ENCODE measurements at regions not wholly inside any gene's neighbourhood (a gene's known extent, or its start where the extent isn't known, plus 50 kb on each side); places are given as distances from the start of the nearest gene placed in this dataset.

DNA sequence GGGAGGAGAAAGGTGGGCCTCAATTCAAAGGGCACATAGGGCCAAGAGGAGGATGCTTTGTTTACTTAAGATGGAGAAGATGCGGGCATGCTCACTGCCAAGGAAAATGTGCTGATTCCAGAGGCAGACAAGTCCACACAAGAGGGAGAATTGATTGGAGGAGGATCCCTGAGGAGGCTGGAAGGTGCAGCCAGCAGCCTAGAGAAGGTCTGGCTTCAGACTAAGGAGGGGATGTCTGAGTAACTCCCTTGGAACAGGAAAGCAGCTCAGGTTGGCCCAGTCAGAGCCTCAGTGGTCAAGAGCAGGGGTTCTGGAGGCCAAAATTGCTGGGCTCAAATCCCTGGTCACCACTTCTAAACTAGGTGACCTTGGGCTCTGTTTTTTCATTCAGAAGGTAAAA lies 265.5 kb upstream of the NCKAP5 start:
- Histone ChIP-seq H2BK12ac (ENCODE audit: low read length) (no peak overlapping the region), H2BK120ac (ENCODE audit: low read depth, low read length) (no peak overlapping the region), H2BK15ac (ENCODE audit: low read length) (no peak overlapping the region), H3K23ac (ENCODE audit: low read depth, low read length, poor library complexity) (no peak overlapping the region), H4K8ac (ENCODE audit: low read depth, low read length) (no peak overlapping the region), H2AFZ (ENCODE audit: low read length) (no peak overlapping the region), H3K14ac (ENCODE audit: low read length) (no peak overlapping the region), H3K9ac (ENCODE audit: low read depth, low read length, poor library complexity) (no peak overlapping the region), H2AK5ac (ENCODE audit: low read depth, low read length) (no peak overlapping the region), H3K4me3 (ENCODE audit: low read length in 2 of 2) (no peak overlapping the region), H4K91ac (ENCODE audit: low read depth, low read length, poor library complexity) (no peak overlapping the region), H3K9me3 (replicated peaks in 1 of 2; ENCODE audit: control insufficient read depth in 2 of 2, insufficient read depth in 1 of 2, low read depth in 1 of 2, low read length in 2 of 2) (peaks cover 2 to 7% of the 10 kb centered on the region in 2 donors), H3K4ac (ENCODE audit: low read length) (no peak overlapping the region), H3K18ac (ENCODE audit: low read length) (no peak overlapping the region), H3K36me3 (replicated peaks in 1 of 2; ENCODE audit: control insufficient read depth in 2 of 2, insufficient read depth in 2 of 2, low read length in 2 of 2) (no peaks in the 10 kb centered on the region), H3K27ac (replicated peaks; ENCODE audit: low read length) (no peak overlapping the region), H3K4me2 (ENCODE audit: insufficient read depth, low read length, poor library complexity, severe bottlenecking) (no peak overlapping the region), H3K27me3 (ENCODE audit: control insufficient read depth in 3 of 3, insufficient read depth in 3 of 3, low read depth in 1 of 3, low read length in 3 of 3) (no peaks in the 10 kb centered on the region), H3K79me1 (ENCODE audit: low read depth, low read length) (no peaks in the 10 kb centered on the region), H2BK5ac (ENCODE audit: low read length) (no peak overlapping the region), H3K4me1 (ENCODE audit: control insufficient read depth in 2 of 2, insufficient read depth in 1 of 2, low read depth in 1 of 2, low read length in 2 of 2) (peaks cover 1 to 2% of the 10 kb centered on the region in 2 donors)
- no peak for DNase-seq (ENCODE audit: low spot score)
- no CpG with 5 or more reads among the region's 1 CpG for WGBS, 2 donors (ENCODE audit: extremely low coverage in 2 of 2, insufficient read length in 2 of 2, insufficient replicate concordance in 1 of 2)

DNA sequence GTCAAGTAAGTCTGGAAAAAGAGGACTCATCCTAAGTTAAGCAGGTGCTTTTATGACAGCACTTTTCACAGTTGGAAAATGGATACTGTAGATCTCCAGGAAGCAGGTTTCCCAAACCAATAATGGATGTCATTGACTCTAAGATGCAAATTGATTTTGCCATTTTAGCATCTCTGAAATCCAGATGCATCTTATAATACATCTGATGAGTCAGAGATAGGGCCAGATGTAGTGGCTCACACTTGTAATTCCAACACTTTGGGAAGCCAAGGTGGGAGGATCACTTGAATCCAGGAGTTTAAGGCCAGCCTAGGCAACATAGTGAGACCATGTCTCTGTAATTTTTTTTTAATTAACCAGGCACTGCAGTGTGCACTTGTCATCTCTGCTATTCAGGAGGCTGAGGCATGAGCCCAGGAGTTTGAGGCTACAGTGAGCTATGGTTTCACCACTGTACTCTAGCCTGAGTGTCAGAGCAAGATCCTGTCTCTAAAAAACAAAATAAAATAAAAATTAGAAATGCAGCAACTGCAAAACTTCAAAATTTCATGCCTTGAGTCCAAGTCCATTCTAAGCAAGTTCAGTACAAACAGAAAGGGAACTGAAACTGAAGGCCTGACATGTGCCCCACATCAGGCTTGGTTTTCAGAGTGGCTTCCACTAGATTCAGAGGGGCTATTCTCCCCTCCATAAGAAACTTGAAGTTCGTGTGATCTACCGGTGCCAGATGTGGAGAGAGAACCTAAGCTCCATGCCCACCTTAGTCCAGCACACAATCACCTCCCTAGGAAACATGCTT lies 267.8 kb upstream of the NCKAP5 start:
- H2AFZ ChIP-seq (ENCODE audit: low read length) = no peak overlapping the region
- H3K23ac ChIP-seq (ENCODE audit: low read depth, low read length, poor library complexity) = no peak overlapping the region
- H2BK12ac ChIP-seq (ENCODE audit: low read length) = no peak overlapping the region
- H3K36me3 ChIP-seq (replicated peaks in 1 of 2; ENCODE audit: control insufficient read depth in 2 of 2, insufficient read depth in 2 of 2, low read length in 2 of 2) = no peaks in the 10 kb centered on the region
- H4K8ac ChIP-seq (ENCODE audit: low read depth, low read length) = no peak overlapping the region
- H3K27ac ChIP-seq (replicated peaks; ENCODE audit: low read length) = no peak overlapping the region
- peaks cover 2 to 7% of the 10 kb centered on the region in 2 donors for H3K9me3 ChIP-seq (replicated peaks in 1 of 2; ENCODE audit: control insufficient read depth in 2 of 2, insufficient read depth in 1 of 2, low read depth in 1 of 2, low read length in 2 of 2)
- no peak overlapping the region for H3K14ac ChIP-seq (ENCODE audit: low read length)
- H3K4ac ChIP-seq (ENCODE audit: low read length) = no peak overlapping the region
- H2BK120ac ChIP-seq (ENCODE audit: low read depth, low read length) = no peak overlapping the region
- H3K18ac ChIP-seq (ENCODE audit: low read length) = no peak overlapping the region
- H3K4me3 ChIP-seq (ENCODE audit: low read length in 2 of 2) = no peak overlapping the region
- no peaks in the 10 kb centered on the region for H3K4me1 ChIP-seq (ENCODE audit: control insufficient read depth in 2 of 2, insufficient read depth in 1 of 2, low read depth in 1 of 2, low read length in 2 of 2)
- no CpG with 5 or more reads among the region's 2 CpGs for WGBS, 2 donors (ENCODE audit: extremely low coverage in 2 of 2, insufficient read length in 2 of 2, insufficient replicate concordance in 1 of 2)
- H3K27me3 ChIP-seq (ENCODE audit: control insufficient read depth in 3 of 3, insufficient read depth in 3 of 3, low read depth in 1 of 3, low read length in 3 of 3) = no peaks in the 10 kb centered on the region
- H3K79me1 ChIP-seq (ENCODE audit: low read depth, low read length) = no peaks in the 10 kb centered on the region
- no peak overlapping the region for H3K9ac ChIP-seq (ENCODE audit: low read depth, low read length, poor library complexity)
- H2BK15ac ChIP-seq (ENCODE audit: low read length) = no peak overlapping the region
- H3K4me2 ChIP-seq (ENCODE audit: insufficient read depth, low read length, poor library complexity, severe bottlenecking) = no peak overlapping the region
- no peak overlapping the region for H2BK5ac ChIP-seq (ENCODE audit: low read length)
- no peak overlapping the region for H2AK5ac ChIP-seq (ENCODE audit: low read depth, low read length)
- no peak overlapping the region for H4K91ac ChIP-seq (ENCODE audit: low read depth, low read length, poor library complexity)
- DNase-seq (ENCODE audit: low spot score) = no peak

DNA sequence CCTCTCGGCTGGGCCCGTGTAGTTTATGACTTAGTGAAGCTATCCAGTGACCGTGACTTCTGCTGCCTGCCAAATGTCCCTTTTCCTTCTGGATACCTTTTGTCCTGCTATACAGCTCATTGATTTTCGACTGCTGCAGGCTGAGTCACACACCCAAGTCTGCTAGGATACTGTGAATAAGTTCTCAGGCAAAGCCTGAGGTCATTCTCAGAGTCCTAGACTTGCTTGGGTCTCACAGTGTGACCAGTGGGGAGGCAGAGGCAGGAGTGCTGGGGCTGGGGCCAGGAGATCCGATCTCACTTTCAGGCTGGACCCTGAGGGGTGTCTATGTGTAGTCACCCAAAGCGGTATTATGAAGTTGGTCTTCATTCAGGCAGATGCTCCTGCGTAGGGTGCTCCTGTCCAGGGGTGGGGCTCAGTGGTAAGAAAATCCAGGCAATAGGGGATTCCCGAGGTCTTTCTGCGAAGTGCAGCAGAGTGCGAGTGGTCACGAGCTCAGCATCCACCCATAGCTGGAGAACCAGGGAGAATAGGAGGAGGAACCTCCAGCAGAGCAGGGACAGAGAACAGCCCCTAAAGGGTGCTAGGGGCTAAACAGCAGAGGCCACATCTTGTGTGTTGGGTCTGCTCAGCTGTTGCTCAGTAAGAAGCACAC lies 268.6 kb upstream of the NCKAP5 start:
- Histone ChIP-seq H2BK12ac (ENCODE audit: low read length) (no peak overlapping the region), H3K4me2 (ENCODE audit: insufficient read depth, low read length, poor library complexity, severe bottlenecking) (no peak overlapping the region), H3K14ac (ENCODE audit: low read length) (no peak overlapping the region), H3K9me3 (replicated peaks in 1 of 2; ENCODE audit: control insufficient read depth in 2 of 2, insufficient read depth in 1 of 2, low read depth in 1 of 2, low read length in 2 of 2) (peaks cover 2 to 7% of the 10 kb centered on the region in 2 donors), H3K27me3 (ENCODE audit: control insufficient read depth in 3 of 3, insufficient read depth in 3 of 3, low read depth in 1 of 3, low read length in 3 of 3) (no peaks in the 10 kb centered on the region), H3K18ac (ENCODE audit: low read length) (no peak overlapping the region), H4K8ac (ENCODE audit: low read depth, low read length) (no peak overlapping the region), H4K91ac (ENCODE audit: low read depth, low read length, poor library complexity) (no peak overlapping the region), H3K23ac (ENCODE audit: low read depth, low read length, poor library complexity) (no peak overlapping the region), H3K27ac (replicated peaks; ENCODE audit: low read length) (no peak overlapping the region), H2BK15ac (ENCODE audit: low read length) (no peak overlapping the region), H2AK5ac (ENCODE audit: low read depth, low read length) (no peak overlapping the region), H3K4ac (ENCODE audit: low read length) (no peak overlapping the region), H3K4me1 (ENCODE audit: control insufficient read depth in 2 of 2, insufficient read depth in 1 of 2, low read depth in 1 of 2, low read length in 2 of 2) (no peaks in the 10 kb centered on the region), H3K36me3 (replicated peaks in 1 of 2; ENCODE audit: control insufficient read depth in 2 of 2, insufficient read depth in 2 of 2, low read length in 2 of 2) (no peaks in the 10 kb centered on the region), H3K9ac (ENCODE audit: low read depth, low read length, poor library complexity) (no peak overlapping the region), H2BK5ac (ENCODE audit: low read length) (no peak overlapping the region), H2BK120ac (ENCODE audit: low read depth, low read length) (no peak overlapping the region), H2AFZ (ENCODE audit: low read length) (no peak overlapping the region), H3K79me1 (ENCODE audit: low read depth, low read length) (no peaks in the 10 kb centered on the region), H3K4me3 (ENCODE audit: low read length in 2 of 2) (no peak overlapping the region)
- WGBS, 2 donors (ENCODE audit: extremely low coverage in 2 of 2, insufficient read length in 2 of 2, insufficient replicate concordance in 1 of 2) = no CpG with 5 or more reads among the region's 11 CpGs
- no peak for DNase-seq (ENCODE audit: low spot score)

DNA sequence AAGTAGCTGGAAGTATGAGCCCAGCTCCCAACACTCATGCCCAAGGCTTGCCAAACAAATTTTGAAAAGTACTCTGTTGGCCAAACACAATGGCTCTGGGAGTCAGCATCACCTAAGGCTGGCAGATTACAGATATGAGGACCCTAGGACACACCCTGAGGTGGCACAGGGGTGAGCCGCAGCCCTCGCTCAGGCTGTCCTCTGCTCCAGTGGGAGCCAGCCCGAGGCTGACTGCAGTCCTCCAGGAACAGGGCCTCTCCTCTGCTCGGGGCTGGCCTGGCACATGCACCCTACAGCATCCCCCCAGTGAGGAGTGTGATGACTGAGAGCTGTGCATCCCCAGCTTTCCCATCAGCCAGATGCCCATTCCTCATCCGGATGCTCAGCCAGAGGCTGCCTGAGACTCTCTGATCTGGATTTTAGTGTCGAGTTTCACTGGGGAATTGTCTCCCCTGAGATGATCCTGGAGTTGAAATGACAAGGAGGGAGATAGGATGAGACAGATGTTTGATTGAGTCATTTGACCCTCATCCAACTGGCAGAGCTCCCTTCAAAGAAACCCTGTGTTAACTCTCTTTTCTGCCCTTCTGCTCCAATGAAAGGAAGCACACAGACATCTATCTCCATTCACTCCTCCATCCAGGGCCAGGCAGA lies 269.3 kb upstream of the NCKAP5 start:
- Histone ChIP-seq H3K79me1 (ENCODE audit: low read depth, low read length) (no peaks in the 10 kb centered on the region), H2BK12ac (ENCODE audit: low read length) (no peak overlapping the region), H4K8ac (ENCODE audit: low read depth, low read length) (peak overlapping the region; percentile 30), H2AK5ac (ENCODE audit: low read depth, low read length) (no peak overlapping the region), H3K4me1 (ENCODE audit: control insufficient read depth in 2 of 2, insufficient read depth in 1 of 2, low read depth in 1 of 2, low read length in 2 of 2) (peaks cover 0 to 5% of the 10 kb centered on the region in 2 donors), H2AFZ (ENCODE audit: low read length) (no peak overlapping the region), H3K27ac (replicated peaks; ENCODE audit: low read length) (no peak overlapping the region), H4K91ac (ENCODE audit: low read depth, low read length, poor library complexity) (no peak overlapping the region), H2BK15ac (ENCODE audit: low read length) (no peak overlapping the region), H3K18ac (ENCODE audit: low read length) (no peak overlapping the region), H3K27me3 (ENCODE audit: control insufficient read depth in 3 of 3, insufficient read depth in 3 of 3, low read depth in 1 of 3, low read length in 3 of 3) (no peaks in the 10 kb centered on the region), H2BK5ac (ENCODE audit: low read length) (no peak overlapping the region), H3K9ac (ENCODE audit: low read depth, low read length, poor library complexity) (no peak overlapping the region), H3K23ac (ENCODE audit: low read depth, low read length, poor library complexity) (no peak overlapping the region), H3K4ac (ENCODE audit: low read length) (no peak overlapping the region), H3K14ac (ENCODE audit: low read length) (no peak overlapping the region), H3K9me3 (replicated peaks in 1 of 2; ENCODE audit: control insufficient read depth in 2 of 2, insufficient read depth in 1 of 2, low read depth in 1 of 2, low read length in 2 of 2) (peaks cover under 1 to 6% of the 10 kb centered on the region in 2 donors), H3K36me3 (replicated peaks in 1 of 2; ENCODE audit: control insufficient read depth in 2 of 2, insufficient read depth in 2 of 2, low read length in 2 of 2) (no peaks in the 10 kb centered on the region), H3K4me2 (ENCODE audit: insufficient read depth, low read length, poor library complexity, severe bottlenecking) (no peak overlapping the region), H3K4me3 (ENCODE audit: low read length in 2 of 2) (no peak overlapping the region), H2BK120ac (ENCODE audit: low read depth, low read length) (no peak overlapping the region)
- no peak for DNase-seq (ENCODE audit: low spot score)
- no CpG with 5 or more reads among the region's 6 CpGs for WGBS, 2 donors (ENCODE audit: extremely low coverage in 2 of 2, insufficient read length in 2 of 2, insufficient replicate concordance in 1 of 2)

Measured in neuronal stem cell (in vitro differentiated cells).